Astrocyte of the spinal cord (primary cell): ENCODE measurements at regions not wholly inside any gene's neighbourhood (a gene's known extent, or its start where the extent isn't known, plus 50 kb on each side); places are given as distances from the start of the nearest gene placed in this dataset.
"Not testable (repeated sequence)": the region's sequence is repeated elsewhere in the genome, so short reads cannot be mapped to it uniquely, and the experiment has no call there.

ENCODE experiments used
- DNase-seq: peaks from one replicate; pipeline ENCODE4 v3.0.0; 2011; ENCODE audit warnings: low read depth, low spot score
- H3K4me3 ChIP-seq: 2 replicates; pipeline ENCODE4 v1.5.1; 2011; ENCODE audit warnings: low read depth, mild to moderate bottlenecking, low read length, moderate library complexity
- CTCF ChIP-seq: IDR thresholded peaks from 2 replicates; pipeline ENCODE4 v1.5.1; 2012; ENCODE audit warnings: low read depth, mild to moderate bottlenecking, low read length, inconsistent platforms
- in situ Hi-C: cut with HindIII; loops from 2 replicates; pipeline ENCODE4 v1.10.0; 2017; ENCODE audit warnings: low sequenced_read_pairs

- in situ Hi-C loops: no loop called here
- DNase-seq: no peak
- TF ChIP-seq CTCF: no peak
- no peak overlapping the region for H3K4me3 ChIP-seq
These were observed 104.8 kb upstream of the KCNG1 start for GRCh38 chr20:51127713-51128112.

GRCh38 chr20:51126337-51126736 is 103.4 kb upstream of the KCNG1 start:
- H3K4me3 ChIP-seq: no peak overlapping the region
- TF ChIP-seq CTCF: no peak
- in situ Hi-C loops: no loop called here
- no peak for DNase-seq

GRCh38 chr20:51125780-51126179 is 102.9 kb upstream of the KCNG1 start:
- TF ChIP-seq CTCF: no peak
- no peak for DNase-seq
- in situ Hi-C loops: no loop called here
- no peak overlapping the region for H3K4me3 ChIP-seq

- H3K4me3 ChIP-seq: no peak overlapping the region
- DNase-seq: no peak
- TF ChIP-seq CTCF: no peak
- in situ Hi-C loops: no loop called here
These were observed 102.2 kb upstream of the KCNG1 start for GRCh38 chr20:51125105-51125504.

- H3K4me3 ChIP-seq, DNase-seq, in situ Hi-C loops: not testable (repeated sequence)
These were observed 101.0 kb upstream of the KCNG1 start for GRCh38 chr20:51123887-51124286.

- no peak for TF ChIP-seq CTCF
- no peak for DNase-seq
- in situ Hi-C loops: no loop called here
- H3K4me3 ChIP-seq: no peak overlapping the region
These were observed 100.2 kb upstream of the KCNG1 start for GRCh38 chr20:51122931-51123658.

GRCh38 chr20:51121901-51122412 is 99.0 kb upstream of the KCNG1 start:
- no peak overlapping the region for H3K4me3 ChIP-seq
- TF ChIP-seq CTCF: no peak
- DNase-seq: peak; percentile 59
- in situ Hi-C loops: no loop called here
